NCI-H1048 (cell line): ENCODE measurements at regions not wholly inside any gene's neighbourhood (a gene's known extent, or its start where the extent isn't known, plus 50 kb on each side); places are given as distances from the start of the nearest gene placed in this dataset.

ENCODE experiments used
- DNase-seq: peaks from one replicate; lab custom pipeline; 2025; lab: John Stamatoyannopoulos, UW

GRCh38 chr20:48015141-48015910 is 230.0 kb upstream of the SULF2 start:
- no peak for DNase-seq

- no peak for DNase-seq
Measured at GRCh38 chr20:48012401-48012974, 227.2 kb upstream of the SULF2 start.

- DNase-seq: no peak
Measured at GRCh38 chr20:48011025-48011424, 225.7 kb upstream of the SULF2 start.

GRCh38 chr20:48010623-48011022 is 225.3 kb upstream of the SULF2 start:
- no peak for DNase-seq

GRCh38 chr20:48008850-48009515 is 223.7 kb upstream of the SULF2 start:
- DNase-seq: no peak

GRCh38 chr20:48007351-48007750 is 222.1 kb upstream of the SULF2 start:
- no peak for DNase-seq

GRCh38 chr20:48006036-48006833 is 221.0 kb upstream of the SULF2 start:
- DNase-seq: no peak

- DNase-seq: no peak
Measured at GRCh38 chr20:48003021-48003420, 217.7 kb upstream of the SULF2 start.

GRCh38 chr20:48002517-48002970 is 217.3 kb upstream of the SULF2 start:
- DNase-seq: no peak

GRCh38 chr20:47999166-47999565 is 213.9 kb upstream of the SULF2 start:
- no peak for DNase-seq

GRCh38 chr20:47998736-47999135 is 213.5 kb upstream of the SULF2 start:
- no peak for DNase-seq

GRCh38 chr20:47995661-47996060 is 210.4 kb upstream of the SULF2 start:
- no peak for DNase-seq

GRCh38 chr20:47993817-47994216 is 208.5 kb upstream of the SULF2 start:
- no peak for DNase-seq

GRCh38 chr20:47993035-47993755 is 207.9 kb upstream of the SULF2 start:
- no peak for DNase-seq

- no peak for DNase-seq
Measured at GRCh38 chr20:47991875-47992488, 206.7 kb upstream of the SULF2 start.

- DNase-seq: no peak
Measured at GRCh38 chr20:47990507-47991150, 205.3 kb upstream of the SULF2 start.

GRCh38 chr20:47989957-47990356 is 204.7 kb upstream of the SULF2 start:
- DNase-seq: no peak

GRCh38 chr20:47988676-47989075 is 203.4 kb upstream of the SULF2 start:
- DNase-seq: no peak

- peak; percentile 51 for DNase-seq
Measured at GRCh38 chr20:47985092-47985850, 200.0 kb upstream of the SULF2 start.

- no peak for DNase-seq
Measured at GRCh38 chr20:47984437-47984836, 199.2 kb upstream of the SULF2 start.
